ENCODE measurements at regions not wholly inside any gene's neighbourhood (a gene's known extent, or its start where the extent isn't known, plus 50 kb on each side); places are given as distances from the start of the nearest gene placed in this dataset.

GRCh38 chr3:81989274-81989673 is 227.8 kb upstream of the GBE1 start:
- TF ChIP-seq CTCF (IDR thresholded peaks at IDR 0.05) (no peak), POLR2A (IDR thresholded peaks at IDR 0.05) (no peak)
